Dermis blood vessel endothelial cell (primary cell): ENCODE measurements at regions not wholly inside any gene's neighbourhood (a gene's known extent, or its start where the extent isn't known, plus 50 kb on each side); places are given as distances from the start of the nearest gene placed in this dataset.
"Not testable (repeated sequence)": the region's sequence is repeated elsewhere in the genome, so short reads cannot be mapped to it uniquely, and the experiment has no call there.

Experiments used
- DNase-seq: peaks from one replicate; pipeline ENCODE4 v3.0.0; 2010

DNA sequence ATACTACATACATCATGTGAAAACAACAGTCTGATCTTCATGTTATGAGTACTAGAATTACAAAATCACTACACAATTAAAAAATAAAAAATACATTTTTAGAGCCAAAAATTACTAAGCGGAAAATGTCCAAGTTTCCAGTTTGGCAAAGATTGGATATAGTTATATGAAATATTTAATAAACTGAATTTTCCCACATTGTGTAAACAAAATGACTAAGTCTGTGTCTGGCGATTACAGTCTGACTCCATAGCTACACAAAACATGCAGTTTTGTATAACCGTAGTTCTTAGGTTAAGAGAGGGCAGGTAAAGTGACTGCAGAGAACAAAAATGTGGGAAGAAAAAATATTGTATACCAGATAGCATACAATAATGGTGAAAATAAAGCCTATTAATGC is 59.2 kb upstream of the TMEM47 start:
- no peak for DNase-seq

DNA sequence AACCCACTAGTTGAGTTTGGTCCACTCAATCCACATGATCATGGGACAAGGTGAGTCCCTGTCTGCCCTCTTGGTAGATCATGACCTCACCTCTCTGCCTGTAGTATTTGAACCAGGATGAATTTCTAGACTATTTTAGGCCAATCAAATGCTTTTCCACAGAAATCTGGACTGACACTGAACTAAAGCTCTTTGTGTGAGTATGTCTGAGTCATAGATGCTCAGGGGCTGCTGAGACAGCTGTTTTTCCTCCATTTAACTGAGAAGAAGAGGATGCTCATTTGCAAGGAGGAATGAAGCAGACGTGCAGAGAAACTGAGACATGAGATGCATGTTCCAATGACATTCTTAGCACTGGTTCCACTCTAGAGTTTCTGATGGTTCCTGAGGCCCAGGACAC is 77.3 kb upstream of the TMEM47 start:
- no peak for DNase-seq

DNA sequence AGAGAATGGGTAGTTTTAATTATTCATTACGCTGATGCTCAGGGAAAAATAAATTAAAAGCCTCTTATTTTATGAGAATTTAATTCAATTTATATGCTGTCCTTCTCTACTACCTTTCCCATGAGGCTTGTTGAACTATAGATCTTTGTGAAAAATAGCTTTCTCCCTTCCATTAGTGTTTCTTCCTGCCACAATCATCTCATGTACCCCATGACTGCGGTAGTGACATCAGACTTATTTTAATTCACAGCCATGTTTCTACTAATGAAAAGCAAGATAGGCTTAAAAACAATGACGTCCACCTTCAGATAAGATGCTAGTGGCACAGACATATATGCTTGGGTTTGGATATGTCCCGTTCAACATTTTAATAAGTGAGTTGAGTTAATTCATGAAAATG is 87.4 kb upstream of the TMEM47 start:
- DNase-seq, result no peak

DNA sequence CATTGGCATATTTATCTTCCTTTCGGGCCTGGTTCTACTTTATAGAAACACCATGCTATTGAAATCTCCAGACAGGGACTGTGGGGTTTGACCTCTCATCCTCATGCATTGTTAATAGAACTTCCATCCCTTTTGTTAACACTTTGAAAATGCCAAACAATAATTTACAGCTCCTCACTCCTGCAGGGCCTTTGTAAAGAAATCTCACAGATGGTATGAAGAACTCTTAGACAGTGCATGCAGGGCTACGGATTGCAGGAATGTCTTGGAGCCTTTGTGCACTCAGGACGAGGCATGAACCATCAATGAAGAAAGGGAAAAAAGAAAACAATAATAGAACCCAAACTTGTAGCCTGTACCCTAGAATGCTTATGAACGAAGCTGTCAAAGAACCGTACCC is 92.8 kb upstream of the TMEM47 start:
- DNase-seq, result no peak

DNA sequence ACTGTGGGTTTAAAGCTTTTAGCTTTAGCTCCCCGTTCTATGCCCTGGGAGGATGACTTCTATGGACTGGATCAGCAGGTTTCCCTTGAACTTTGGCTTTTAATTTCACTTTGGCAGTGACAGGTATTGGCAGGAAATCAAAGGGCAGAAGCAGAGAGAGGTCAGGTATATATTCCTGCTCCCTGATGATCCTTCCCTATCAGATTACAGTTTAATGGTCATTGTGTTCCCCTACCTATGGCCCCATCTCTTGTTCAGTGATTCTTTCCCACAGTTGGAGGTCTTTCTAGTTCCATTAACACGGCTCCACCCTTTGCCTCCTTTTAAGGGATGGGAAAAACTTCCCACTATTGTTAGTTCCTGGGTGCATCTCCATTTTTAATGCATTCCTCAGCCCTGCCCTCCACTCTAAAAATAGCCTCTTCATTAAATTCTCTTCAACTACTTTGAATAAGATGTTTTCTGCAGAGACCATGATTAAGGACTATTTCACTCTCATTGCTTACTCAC is 107.8 kb upstream of the TMEM47 start:
- DNase-seq, result no peak

DNA sequence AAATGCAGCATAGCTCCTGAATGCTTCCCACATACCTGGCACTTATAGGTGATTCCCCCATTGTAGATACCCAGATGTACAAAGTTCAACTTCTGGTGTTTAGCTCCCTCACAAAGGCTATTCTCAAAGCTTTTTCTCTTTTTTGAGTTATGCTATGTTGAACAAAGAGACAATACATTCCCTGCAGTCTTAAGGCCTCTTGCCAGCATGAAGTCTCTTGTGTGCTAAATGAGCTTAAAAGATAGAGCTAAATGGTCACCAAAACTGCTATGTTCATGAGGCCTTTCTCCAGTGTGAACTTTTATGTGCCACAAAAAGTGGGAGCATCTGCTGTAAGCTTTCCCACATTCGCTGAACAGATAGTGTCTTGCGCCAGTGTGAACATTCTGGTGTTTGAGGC is 111.2 kb upstream of the TMEM47 start:
- no peak for DNase-seq

DNA sequence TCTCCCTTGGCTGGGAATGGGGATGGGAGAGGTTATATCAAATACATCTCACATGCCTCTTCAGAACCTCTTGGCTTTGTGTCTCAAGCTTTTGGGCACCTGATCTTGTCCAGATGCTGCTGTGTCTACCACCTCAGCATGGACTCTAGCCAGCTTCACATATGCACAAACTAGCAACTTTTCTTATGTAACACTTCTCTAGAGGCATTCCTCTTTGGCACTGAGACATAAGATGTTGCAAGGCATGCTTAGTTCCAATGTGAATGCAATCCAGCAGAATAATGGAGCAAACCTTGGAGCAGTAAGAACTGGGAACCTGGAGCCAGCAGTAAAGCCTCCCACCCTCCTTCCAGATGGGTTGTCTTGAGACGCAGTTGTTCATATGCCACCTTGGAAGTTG is 113.4 kb upstream of the TMEM47 start:
- DNase-seq, result no peak

DNA sequence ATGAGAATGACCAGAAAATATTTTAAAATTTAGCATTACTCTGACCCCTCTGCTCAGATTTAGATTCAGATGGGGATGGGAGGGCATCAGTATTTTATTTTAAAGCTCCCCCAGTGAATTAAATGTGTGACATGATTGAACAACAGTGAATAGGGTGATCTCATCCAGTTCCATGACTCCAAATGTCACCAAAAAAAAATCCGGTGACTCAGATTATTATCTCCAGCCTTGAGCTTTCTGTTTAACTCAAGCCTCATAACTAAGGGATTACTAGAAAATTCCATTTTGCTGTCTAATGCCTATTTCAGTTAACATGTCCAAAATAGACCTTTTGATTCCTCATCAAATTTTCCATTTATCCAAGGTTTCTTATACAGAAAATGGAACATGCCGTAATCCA is 121.8 kb upstream of the TMEM47 start:
- DNase-seq, result no peak

DNA sequence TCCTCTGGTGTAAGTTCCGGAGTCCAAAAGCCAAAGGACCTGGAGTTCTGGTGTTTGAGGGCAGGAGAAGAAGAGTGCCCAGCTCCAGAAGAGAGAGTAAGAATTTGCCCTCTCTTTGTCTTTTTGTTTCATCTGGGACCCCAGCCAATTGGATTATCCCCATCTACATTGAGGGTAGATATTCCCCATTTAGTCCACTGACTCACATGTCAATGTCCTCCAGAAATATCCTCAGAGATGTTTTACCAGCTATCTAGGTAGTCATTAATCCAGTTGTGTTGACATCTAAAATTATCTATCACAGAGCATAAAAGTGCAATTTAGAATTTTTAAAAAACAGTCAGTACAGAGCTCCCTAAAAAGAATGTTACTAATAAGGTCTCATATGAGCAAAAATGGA is 132.9 kb upstream of the TMEM47 start:
- no peak for DNase-seq

DNA sequence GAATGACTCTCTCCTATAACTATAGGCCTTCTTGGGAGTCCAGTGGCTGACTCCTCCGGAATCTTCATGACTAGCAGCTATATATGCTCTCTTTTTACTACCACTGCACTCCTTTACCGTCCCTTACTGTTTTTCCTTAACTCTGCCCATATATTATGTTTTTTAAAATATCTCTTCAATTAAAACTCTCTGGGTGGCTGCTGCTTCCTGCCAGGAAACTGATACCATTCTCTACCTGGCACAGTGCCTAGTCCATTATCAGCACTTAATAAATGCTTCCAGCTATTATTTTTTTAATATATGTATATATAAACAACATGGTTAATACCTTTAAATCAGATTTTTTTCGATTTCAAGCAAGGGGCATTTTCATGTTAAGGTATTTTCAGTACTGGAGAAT is 136.6 kb upstream of the FAM47B start:
- peak; percentile 53 for DNase-seq

DNA sequence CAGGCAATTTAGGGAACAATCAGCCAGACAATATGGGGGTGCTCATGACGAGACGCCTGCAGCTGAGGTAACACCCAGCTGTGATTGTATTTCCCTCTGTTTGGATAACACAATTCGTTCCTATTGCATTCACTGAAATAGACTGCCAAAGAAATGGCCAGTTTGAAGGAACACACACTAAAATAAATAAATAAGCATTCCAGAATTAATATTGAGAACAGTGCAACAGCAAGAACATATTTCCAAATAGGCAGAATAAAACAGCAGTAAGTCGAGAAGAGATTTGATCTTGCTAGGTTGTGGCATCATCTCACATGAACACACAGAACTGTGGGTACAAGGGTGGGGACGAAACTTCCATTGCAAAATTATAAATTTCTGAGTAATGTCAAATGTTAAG is 133.5 kb upstream of the FAM47B start:
- no peak for DNase-seq

DNA sequence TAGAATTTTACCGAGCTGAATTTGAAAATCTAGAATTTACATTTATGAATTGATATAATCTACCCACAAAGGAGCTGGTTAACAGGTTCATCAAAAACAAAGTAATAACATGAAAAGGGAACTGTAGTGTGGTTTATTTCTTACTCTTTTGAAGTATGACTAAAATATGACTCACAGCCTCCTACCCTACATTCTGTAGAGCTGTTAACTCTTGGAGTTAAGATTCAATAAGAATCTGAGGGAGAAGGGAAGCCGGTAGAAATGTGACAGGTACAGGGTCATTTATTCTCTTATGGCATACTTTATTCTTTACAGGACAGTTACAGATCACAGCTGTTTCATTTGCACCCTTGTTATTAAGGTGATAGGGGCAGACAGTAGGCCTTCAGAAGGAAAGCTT is 132.2 kb upstream of the FAM47B start:
- no peak for DNase-seq

DNA sequence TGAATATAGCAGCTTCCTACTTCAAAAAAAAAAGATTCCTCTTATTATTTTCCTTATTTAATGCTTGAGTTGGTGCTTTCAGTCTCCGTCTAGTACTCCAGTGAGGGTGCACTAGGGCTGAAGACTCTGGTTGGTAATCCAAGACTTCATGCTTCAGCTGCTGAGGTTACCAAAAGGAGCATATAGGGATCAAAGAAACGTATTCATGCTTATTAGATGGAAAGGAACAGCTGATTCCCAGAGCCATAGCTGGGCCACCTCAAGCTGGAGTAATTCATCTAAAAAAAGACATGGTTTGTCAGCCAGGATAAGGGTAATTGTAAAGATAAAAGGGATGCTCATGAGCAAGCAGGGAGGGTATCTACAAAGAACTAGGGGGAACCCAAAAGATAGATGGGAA is 131.7 kb upstream of the FAM47B start:
- no peak for DNase-seq

DNA sequence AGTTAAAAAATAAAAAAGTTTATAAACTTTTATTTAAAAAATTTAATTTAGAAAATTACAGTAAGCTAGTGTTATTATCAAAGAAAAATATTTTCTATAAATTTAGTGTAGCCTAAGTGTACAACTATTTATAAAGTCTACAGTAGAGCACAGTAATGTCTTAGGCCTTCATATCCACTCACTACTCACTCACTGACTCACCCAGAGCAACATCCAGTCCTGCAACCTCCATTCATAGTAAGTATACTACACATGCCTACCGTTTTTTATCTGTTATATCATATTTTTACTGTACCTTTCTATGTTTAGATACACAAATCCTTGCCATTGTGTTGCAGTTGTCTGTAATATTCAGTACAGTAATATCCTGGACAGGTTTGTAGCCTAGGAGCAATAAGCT is 129.0 kb upstream of the FAM47B start:
- no peak for DNase-seq

DNA sequence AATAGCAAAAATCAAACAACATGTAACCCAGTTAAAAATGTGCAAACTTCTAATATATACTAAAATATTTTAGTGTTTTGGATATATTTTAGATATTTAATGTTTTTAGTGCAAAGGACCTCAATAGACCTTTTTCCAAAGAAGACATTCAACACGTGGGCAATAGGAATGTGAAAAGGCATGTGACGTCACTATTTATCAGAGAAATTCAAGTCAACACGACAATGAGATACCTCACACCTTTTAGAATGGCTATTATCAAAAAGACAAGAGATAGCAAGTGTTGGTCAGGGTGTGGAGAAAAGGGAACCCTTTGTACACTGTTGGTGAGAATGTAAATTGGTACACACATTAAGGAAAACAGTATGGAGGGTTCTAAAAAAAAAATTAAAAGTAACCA is 115.6 kb upstream of the FAM47B start:
- no peak for DNase-seq

DNA sequence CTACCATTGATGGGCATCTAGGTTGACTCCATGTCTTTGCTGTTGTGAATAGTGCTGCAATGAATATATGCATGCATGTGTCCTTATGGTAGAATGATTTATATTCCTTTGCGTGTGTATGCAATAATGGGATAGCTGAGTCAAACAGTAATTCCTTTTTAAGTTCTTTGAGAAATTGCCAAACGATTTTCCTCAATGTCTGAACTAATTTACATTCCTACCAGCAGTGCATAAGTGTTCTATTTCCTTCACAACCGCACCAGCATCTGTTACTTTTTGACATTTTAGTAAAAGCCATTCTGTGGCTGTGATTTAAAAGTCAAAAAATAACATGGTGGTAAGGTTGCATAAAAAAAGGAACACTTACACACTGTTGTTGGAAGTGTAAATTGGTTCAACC is 103.1 kb upstream of the FAM47B start:
- no peak for DNase-seq

DNA sequence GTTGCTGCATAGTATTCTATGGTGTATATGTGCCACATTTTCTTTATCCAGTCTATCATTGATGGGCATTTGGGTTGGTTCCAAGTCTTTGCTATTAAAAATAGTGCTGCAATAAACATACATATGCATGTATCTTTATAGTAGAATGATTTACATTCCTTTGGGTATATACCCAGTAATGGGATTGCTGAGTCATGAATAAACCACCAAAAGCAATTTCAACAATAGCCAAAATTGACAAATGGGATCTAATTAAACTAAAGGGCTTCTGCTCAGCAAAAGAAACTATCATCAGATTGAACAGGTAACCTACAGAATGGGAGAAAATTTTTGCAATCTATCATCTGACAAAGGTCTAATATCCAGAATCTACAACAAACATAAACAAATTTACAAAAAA is 101.4 kb upstream of the FAM47B start:
- DNase-seq, result not testable (repeated sequence)

DNA sequence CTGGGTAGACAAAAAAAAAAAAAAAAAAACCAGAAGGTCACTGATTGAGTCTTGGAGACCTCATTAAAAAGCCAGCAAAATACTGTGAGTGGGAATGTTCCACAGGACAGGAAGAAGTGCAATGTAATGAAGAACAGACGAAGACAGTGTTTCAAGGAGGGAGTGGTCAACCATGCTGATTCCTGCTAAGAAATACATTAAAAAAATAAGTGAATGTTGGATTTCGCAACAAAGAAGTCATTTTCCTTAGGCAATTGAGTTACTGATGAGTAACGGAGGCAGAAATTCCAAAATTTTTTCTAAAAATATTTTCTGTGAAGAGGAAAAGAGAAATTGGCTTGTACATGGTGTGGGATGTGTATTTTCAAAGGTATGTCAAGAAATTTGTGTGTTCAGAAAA is 94.3 kb upstream of the FAM47B start:
- no peak for DNase-seq

DNA sequence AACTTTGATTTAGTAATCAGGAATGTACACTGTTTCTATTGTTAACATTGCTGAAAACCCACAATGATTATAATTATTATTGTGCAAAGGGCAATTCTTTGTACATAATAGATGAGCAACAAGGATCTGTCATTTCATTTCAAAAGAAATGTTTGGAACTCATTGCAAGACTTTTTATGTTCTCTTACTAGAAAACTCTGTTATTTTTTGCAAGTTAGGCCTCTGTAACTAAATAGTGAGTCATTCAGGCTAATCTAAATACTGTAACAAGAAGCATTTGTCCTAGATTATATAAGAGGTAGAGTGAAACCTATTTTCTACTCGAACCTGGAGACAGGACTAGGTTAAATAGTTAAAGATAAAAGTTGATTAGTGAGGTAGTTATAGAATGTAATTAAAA is 93.2 kb upstream of the FAM47B start:
- no peak for DNase-seq

DNA sequence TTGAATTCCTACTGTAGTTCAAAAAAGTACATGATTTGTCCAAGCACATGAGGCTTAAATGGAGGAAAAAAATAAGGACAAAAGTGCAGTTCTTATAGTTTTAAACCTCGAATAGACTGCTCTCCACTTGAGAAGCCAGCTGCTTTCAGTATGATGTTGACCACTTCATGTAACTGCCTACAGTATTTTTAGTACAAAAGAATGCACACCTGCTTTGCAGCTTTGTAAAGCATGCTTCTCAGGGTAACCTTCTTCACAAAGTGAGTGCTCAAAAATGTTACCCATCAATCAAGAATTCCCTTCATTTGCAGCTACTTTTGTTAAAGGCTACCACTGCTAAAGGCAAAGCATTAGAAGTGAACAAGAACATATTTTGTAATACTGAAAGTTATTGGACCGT is 83.4 kb upstream of the FAM47B start:
- DNase-seq, result no peak

DNA sequence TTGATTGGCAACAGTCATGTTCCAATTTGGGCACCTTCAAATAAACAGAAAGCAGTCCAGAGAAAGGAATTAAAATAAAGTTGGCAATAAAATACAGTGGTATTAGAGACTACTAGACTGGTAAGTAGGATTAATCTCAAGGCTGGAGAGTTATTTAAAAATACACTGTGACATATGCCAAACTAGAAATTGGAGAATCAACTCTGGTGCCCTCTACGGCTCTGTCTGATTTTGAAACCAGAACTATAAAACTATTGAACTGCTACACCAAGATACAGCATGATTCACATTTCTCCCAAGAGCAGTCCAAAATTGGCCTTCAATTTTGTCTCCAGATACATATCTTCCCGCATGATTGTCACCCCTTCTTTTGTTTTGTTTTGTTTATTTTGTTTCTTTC is 78.7 kb upstream of the FAM47B start:
- no peak for DNase-seq

DNA sequence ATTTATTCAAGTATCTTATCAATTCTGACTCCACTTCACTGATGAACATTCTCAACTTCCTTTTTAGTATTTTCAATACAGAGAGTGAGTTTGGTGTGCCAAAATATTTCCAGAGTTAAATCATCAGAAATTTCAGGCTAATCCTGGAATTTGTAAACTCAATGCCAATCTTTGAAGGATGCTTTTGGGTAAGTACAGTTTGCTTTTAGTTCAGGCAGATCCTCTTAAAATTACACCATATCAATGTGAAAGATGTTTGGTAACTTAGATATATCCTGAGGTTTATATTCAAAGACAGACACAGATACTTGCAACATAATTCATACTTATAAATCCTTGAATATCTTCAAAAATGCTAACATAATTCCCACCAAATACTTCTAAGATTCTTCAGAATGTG is 76.0 kb upstream of the FAM47B start:
- no peak for DNase-seq

DNA sequence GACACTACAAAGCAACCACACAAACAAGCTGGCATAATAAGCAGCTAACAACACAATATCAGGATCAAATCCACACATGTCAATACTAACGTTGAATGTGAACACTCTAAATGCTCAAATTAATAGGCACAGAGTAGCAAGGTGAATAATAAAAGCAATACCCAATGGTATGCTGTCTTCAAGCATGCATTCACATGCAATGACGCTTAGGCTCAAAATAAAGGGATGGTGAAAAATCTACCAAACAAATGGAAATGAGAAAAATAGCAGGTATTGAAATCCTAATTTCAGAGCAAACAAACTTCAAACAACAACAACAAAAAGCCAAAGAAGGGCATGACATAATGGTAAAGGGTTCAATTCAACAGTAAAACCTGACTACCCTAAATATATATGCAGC is 74.0 kb upstream of the FAM47B start:
- no peak for DNase-seq

DNA sequence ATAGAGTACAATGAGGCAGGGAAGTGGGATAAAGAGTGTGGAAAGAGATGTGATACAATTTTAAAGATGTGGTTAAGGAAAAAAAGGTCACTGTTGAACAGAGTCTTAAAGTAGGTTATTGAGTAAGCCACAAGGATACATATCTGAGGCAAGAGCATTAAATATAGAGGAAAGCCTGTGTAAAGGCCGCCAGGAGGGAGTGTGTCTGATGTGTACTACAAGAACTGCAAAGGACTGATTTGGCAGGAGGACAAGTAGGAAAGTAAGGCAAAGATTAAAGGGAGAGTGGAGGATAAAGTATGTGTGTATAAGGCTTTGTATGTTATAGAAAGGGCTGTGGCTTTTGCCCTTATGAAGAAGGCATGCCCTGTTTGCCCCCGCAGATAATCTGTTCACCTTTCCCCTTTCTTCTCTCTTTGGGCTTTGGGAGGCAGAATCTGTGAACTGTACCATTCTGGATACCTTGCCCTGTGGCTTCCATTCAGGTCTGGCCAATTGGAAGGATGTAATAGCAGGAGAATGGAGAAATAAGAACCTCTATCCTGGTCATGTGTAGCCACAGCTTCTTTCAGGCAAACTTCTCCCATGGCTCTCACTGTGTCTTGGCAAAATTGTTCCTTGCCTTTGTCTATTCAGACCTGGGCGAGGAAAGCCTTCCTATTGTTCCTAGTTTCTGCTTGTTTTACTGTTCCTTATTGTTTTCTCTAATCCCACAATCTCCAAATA is 68.9 kb upstream of the FAM47B start:
- no peak for DNase-seq

DNA sequence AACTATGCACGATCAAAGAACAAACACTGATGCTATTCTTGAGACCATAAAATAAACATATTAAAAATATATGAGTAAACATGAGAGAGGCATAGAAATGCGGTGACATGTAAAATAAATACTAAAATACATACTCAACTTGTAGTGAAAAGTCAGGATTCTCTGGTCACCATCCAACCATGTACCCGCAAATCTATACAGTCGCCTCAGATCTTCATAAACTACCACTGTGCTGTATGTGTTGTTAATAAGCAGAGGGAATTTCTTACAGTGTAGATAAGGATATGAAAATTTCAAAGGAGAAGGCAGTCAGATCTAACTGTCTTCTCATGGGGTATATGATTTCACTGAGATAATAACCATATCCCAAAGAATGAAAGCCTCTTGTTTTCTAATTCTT is 67.8 kb upstream of the FAM47B start:
- no peak for DNase-seq
